ENCODE measurements at regions not wholly inside any gene's neighbourhood (a gene's known extent, or its start where the extent isn't known, plus 50 kb on each side); places are given as distances from the start of the nearest gene placed in this dataset.
A peak's percentile ranks its signal among the peaks of the same experiment; 100 is the strongest.
"Not testable (repeated sequence)": the region's sequence is repeated elsewhere in the genome, so short reads cannot be mapped to it uniquely, and the experiment has no call there.

DNA sequence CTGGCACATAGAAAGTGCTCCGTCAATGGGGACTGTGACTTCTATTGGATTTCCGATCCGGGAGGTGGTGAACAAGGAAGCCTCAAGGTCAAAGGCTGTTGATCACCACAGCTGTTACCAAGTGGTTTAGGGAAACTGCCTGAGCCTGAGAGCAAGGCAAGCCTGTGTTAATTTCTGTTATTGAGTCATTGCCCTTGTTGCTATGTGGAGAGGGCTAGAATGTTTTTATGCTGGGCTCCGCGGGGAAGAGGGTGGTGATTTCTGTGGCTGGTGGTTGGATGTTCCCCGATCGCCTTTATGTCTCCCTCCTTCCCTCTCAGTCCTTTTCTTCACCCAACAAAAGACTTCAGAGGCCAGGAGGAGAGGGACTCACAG is 108.5 kb upstream of the ALX4 start:
- DNase-seq: no peak

DNA sequence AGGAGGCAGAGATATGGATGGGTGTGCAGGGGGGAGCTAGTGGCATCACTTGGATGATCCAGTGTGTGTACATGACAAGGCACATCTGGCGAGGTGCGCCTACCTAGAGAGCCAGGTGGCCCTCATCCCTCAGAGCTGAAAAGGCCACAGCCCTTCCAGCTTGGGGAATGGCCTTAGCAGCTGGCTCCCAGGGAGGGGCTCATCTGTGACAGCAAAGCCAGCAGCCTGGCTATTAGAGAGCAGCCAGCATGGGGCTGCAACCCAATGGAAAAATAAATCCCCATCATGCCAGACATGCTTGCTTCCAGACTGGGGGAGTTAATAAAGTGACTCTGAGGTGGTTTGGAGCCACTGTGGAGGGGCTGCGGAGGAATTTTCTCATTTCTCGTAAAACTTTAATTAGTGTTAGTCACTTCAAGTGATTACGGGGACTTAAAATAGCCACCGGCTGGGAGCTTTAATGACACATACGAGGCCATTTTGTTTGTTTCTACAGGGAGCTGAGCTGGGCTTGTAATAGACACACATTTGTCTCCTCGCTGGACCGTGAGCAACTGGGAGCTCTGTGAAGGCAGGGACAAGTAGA is 111.2 kb upstream of the ALX4 start:
- DNase-seq: no peak

DNA sequence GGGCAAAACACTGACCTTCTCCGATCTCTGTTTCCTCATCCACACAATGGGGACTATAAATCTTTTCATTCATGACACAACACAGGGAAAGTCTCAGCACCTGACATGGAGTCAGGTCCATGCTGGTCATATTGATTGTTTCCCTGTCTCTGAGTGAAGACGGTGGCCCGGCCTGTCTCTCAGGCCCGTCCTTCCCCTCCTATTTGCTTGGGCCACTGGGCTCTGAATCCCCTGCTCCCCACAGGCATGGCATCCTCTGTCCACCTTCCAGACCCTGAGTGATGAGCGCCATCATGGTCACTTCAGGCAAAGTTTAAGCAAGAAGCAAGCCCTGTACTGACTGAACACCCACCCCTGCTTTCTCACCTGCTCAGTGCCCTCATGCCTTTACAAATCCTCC is 113.3 kb upstream of the ALX4 start:
- DNase-seq: no peak

DNA sequence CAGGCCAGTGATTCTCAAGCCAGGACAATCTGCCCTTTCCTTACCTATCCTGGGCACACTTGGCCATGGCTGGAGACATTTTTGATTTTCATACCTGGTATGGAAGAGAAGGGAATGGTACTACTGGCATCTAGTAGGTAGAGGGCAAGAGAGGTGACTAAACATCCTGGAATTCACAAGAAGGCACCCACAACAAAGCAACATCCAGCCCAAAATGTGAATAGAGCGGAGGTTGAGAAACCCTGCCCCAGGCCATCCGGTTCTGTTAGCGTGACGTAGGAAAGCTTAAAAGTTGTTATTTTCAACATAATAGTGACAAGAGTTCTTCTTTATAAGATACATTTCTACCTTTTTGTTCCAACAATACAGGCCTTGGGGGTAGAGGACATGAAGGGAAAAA is 114.9 kb upstream of the ALX4 start:
- no peak for DNase-seq

- DNase-seq: no peak
Observed at GRCh38 chr11:44426119-44426518, 116.2 kb upstream of the ALX4 start.

DNA sequence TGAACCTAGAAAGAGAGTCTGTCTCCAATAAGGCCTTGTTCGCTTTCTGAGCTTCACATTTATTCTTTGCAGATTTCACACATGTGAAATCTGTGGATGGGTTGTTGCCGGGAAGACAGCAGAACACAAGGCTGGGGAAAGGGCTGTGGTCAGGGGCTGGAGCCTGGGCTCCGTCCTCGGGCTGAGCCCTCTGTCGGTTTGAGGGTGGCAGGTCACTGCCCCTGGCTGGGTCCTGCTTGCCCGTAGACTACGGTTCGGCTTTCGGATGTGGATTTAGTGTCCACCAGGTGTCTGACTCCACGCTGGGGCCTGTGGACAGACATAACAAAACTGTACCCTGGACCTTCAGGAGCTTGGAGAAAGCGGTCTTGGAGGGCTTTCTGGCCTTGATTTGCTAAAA is 117.0 kb upstream of the ALX4 start:
- DNase-seq: no peak

GRCh38 chr11:44427432-44427831 is 117.5 kb upstream of the ALX4 start:
- DNase-seq: peak in 1 of 2 donors; percentile 38

GRCh38 chr11:44430140-44430539 is 120.2 kb upstream of the ALX4 start:
- DNase-seq: no peak

DNA sequence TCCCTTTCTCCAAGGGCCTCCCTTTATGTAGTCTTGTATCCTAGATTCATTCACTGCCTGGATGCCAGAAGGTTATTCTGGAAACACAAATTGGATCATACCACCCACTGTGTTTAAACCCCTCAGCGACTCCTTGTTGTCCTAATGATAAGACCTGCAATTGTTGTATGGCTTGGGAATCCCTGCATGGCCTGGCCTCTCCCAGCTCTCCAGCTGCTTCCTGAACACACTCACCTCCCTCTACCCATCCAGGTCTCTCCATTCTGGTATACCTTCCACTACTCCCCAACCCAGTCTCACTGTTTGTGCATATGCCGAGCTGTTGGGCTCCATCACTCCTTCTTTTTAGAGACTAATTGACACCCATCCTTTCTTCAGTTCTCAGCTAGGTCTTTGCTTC is 124.3 kb upstream of the ALX4 start:
- no peak for DNase-seq

GRCh38 chr11:44437122-44437521 is 127.2 kb upstream of the ALX4 start:
- DNase-seq: no peak

- not testable (repeated sequence) for DNase-seq
Observed at GRCh38 chr11:44442893-44443673, 122.4 kb upstream of the CD82 start.

- DNase-seq: no peak
Observed at GRCh38 chr11:44443836-44444769, 121.4 kb upstream of the CD82 start.

DNA sequence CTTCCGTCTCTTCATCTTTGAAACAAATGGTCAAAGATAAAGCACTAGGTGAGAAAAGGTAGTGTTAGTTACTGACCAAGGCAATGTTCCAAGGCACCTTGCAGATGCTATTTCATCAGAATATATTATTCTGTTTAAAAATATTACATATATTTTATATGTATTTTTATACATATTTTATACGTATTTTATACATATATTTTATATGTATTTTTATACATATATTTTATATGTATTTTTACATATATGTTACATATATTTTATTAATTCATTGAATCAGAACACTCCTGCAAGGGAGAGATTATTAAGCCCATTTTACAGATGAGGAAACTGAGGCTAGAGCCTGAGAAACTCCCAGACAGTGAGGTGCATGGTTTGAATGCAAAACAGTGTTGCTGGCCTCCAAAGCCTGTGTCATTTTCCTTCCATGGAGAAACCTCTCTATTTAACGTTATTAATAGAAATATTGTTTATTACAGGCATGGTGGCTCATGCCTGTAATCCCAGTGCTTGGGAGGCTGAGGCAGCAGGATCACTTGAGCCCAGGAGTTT is 120.6 kb upstream of the CD82 start:
- no peak for DNase-seq

DNA sequence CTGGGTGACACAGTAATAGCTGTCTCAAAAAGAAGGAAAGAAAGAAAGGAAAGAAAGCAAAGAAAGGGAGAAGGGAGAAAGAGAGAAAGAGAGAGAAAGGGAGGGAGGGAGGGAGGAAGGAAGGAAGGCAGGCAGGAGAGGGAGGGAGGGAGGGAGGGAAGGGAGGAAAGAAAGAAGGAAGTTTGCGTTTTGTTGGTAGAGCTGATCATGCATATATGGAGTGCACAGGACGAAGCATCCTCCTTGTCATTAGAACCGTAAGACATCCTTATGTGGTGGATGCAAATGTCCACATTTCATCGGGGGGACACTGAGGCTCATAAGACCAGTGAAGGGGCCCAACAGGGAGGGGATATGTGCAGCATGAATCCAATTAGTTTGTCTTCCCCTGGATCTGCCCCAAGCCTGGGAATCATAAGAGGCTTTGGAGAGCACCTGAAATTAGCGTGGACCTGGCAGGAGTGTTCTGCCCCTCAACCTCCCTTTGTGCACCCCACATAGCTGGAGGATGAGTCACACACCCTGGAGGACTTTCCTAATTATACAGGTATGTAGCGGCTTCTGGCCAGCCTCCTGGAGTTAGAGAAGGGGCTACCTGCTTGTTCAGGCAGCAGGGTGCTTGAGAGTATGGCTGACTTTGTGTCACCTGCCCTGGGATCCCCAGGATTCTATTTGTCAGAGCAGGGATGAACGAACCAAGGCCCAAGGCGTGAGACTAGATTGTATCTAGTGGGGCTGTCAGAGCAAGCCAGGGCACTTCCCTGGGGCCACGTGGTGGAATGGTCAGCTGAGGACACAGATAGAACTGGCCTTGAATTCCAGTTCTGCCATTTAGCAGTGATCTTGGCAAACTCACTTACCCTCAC is 119.7 kb upstream of the CD82 start:
- no peak for DNase-seq

- DNase-seq: no peak
Observed at GRCh38 chr11:44446366-44446762, 119.1 kb upstream of the CD82 start.

DNA sequence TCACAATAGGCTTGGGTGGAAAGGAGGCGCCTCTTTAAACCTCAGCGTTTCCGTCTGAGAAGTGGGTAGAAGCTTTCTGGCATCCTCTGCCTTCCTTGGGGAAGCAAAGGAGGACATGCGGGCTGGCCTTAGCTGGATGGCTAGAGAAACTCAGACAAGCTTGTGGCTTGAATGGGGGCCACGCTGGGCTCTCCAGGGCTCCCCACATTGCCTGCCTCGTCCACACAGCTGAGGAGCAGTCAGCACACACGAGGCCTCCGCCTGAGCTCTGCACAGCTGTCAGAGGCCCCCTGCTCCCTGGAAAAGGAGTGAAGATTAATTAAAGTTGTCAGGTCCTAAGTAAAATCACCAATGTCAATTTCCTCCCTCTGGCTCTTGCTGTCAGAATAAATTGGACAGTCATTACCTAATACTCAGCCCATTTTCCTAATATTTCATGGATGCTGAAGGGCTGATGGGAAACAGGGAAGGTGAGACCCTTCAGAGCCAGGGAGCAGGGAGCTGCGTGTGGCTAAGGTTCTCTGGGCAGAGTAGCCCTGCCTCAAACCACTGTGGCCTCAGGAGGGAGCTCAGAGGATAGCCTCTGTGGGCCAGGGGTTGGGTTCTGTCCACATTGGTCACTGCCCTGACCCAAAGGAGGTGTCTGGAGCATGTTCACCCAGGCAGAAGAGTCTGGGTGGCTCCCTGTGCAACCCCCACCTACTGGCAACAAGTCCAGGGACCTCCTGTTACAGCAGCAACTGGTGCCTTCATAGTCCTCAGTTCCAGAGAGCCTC is 118.3 kb upstream of the CD82 start:
- DNase-seq: no peak

DNA sequence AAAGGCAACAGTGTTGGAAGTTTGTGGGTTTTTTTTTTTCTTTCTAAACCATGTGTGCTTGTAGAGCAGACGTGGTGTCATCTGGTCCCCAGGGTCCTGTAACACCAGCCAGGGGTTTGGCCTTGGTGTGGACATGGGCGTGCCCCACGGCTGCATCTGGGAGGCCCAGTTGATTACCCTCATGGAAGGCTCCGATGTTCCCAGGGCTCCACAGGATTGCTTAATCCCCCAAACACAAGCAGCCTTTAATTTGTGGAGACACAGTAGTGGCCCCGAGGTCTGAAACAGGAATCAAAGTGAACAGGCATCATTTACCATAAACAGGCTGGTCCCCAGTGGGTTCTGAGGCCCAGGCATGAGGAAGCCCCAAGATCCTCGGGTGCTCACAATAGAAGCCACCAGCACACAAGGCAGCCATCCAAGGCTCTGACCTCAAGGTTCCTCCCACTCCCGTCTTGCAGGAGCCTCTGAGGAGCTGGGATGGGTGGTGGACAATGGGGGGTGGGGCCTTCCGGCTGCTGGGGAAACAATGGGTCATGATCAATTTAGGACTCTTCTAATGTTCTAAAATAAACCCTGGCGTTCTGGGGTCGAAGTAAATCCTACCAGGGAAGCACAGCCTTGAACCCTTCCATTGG is 115.0 kb upstream of the CD82 start:
- no peak for DNase-seq

DNA sequence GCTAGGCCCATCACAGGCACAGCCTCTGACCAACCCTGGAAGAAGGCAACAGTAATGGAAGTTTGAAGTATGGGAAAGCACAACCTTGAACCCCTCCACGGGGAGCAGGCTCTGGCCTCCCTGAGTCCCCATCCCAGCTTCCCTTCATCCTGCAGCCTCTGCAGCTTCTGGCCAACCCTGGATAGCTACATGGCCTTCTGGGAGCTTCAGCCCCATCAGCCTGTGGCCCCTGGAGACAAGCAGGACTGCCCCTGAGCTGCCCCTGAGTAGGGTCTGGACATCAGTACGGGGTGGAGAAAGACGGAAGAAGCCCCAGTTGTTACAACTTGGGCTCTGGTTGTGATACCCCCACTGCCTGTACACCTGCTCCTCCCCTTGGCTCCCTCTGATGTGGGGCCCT is 113.8 kb upstream of the CD82 start:
- no peak for DNase-seq

- DNase-seq: no peak
Observed at GRCh38 chr11:44452827-44453572, 112.5 kb upstream of the CD82 start.

DNA sequence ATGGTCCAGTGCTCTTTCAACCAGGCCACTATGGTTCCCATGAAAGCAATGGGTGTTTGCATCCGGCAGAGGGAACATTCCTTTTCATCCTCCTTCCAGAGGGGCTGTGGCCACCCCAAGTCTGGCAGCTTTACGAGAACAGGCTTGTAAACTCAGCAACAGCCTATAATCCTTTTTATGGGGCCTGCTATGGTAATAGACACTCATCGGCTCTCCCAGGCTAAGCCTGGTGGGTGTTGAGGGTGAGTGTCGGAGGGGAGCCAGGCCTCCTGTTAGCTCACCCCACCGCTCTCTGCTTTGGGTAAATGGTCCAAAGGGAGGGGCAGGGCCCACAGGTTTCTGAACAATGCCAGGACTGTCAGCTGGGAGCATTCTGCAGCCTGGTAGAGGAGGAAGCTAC is 111.6 kb upstream of the CD82 start:
- no peak for DNase-seq

Data from stimulated activated CD4-positive, alpha-beta T cell treated with anti-CD3 and anti-CD28 coated beads, Interleukin-2, amount 100 ng/mL, for 24 hours (primary cell).